ENCODE measurements at regions not wholly inside any gene's neighbourhood (a gene's known extent, or its start where the extent isn't known, plus 50 kb on each side); places are given as distances from the start of the nearest gene placed in this dataset.

DNA sequence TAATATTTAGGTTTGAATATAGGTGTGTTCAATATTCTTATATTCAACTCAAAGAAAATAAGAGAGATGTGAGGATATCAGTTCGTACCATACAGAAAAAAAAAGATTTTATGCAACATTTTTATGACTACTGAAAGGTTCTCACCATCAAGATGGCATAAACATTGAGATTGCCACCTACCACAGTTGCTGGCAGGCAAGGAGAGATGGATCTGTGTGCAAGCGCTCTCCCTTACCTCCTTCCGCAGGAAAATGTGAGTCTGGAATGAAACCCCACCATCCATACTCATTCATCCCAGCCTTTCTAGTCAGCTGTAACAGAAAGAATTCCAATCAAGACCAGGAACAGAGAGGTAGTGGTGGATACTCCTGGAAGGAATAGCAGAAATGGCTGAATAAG lies 376.9 kb downstream of the PPP3CA start:
- TF ChIP-seq, protein P1, sequence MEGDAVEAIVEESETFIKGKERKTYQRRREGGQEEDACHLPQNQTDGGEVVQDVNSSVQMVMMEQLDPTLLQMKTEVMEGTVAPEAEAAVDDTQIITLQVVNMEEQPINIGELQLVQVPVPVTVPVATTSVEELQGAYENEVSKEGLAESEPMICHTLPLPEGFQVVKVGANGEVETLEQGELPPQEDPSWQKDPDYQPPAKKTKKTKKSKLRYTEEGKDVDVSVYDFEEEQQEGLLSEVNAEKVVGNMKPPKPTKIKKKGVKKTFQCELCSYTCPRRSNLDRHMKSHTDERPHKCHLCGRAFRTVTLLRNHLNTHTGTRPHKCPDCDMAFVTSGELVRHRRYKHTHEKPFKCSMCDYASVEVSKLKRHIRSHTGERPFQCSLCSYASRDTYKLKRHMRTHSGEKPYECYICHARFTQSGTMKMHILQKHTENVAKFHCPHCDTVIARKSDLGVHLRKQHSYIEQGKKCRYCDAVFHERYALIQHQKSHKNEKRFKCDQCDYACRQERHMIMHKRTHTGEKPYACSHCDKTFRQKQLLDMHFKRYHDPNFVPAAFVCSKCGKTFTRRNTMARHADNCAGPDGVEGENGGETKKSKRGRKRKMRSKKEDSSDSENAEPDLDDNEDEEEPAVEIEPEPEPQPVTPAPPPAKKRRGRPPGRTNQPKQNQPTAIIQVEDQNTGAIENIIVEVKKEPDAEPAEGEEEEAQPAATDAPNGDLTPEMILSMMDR (IDR thresholded peaks at IDR 0.05) = no peak
- no peak for TF ChIP-seq POLR2A (IDR thresholded peaks at IDR 0.05)
- 83 to 92% methylated on average over 3 of the region's 3 CpGs for WGBS, 2 donors
- intact Hi-C loops (cut with DNase I) = no loop called here
- Histone ChIP-seq H3K9me3 (no peaks in the 10 kb centered on the region), H3K4me1 (no peaks in the 10 kb centered on the region), H3K36me3 (no peaks in the 10 kb centered on the region), H3K27ac (no peak overlapping the region), H3K4me3 (no peak overlapping the region), H3K27me3 (no peaks in the 10 kb centered on the region)
- DNase-seq = no peak

DNA sequence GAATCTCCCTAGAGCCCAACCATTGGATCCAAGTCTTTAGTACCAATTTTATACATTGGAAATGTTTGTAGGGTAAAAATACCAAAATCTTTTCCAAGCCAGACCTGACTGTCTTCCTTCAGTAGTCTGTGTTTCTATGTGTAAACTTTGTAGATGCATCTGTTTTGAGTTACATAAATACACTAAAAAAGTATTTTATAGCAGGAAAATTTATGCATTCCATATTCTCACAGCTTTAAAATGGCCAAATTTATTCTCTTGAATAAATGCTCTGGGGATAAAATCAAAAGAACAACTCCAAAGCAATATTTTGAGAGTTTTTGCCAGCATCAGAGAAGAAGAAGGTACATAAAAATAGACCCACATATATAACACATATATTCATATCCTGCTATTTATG lies 377.4 kb downstream of the PPP3CA start:
- no peak overlapping the region for H3K27ac ChIP-seq
- TF ChIP-seq, protein P1 (IDR thresholded peaks at IDR 0.05) = no peak
- TF ChIP-seq POLR2A (IDR thresholded peaks at IDR 0.05) = no peak
- H3K4me3 ChIP-seq = no peak overlapping the region
- H3K27me3 ChIP-seq = no peaks in the 10 kb centered on the region
- intact Hi-C loops (cut with DNase I) = no loop called here
- H3K4me1 ChIP-seq = no peaks in the 10 kb centered on the region
- no peaks in the 10 kb centered on the region for H3K36me3 ChIP-seq
- H3K9me3 ChIP-seq = no peaks in the 10 kb centered on the region
- no peak for DNase-seq

DNA sequence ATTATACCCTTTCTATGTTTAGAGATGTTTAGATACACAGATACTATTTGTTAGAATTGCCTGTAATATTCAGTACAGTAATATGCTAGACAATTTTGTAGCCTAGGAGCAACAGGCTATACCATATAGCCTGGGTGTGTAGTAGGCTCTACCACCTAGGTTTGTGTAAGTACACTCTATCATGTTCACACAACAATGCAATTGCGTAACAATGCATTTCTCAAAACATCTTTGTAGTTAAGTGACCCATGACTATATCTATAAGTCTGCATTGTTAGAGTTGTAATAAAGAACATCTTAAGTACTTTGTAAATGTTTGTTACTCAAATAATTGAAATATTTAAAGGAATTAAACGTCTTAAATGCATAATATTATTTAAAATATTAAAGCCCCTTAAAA lies 379.3 kb downstream of the PPP3CA start:
- H3K9me3 ChIP-seq = no peaks in the 10 kb centered on the region
- no peak overlapping the region for H3K4me3 ChIP-seq
- intact Hi-C loops (cut with DNase I) = no loop called here
- WGBS, 2 donors = 50 to 69% methylated on average over 2 of the region's 2 CpGs
- TF ChIP-seq POLR2A (IDR thresholded peaks at IDR 0.05) = no peak
- no peaks in the 10 kb centered on the region for H3K36me3 ChIP-seq
- no peak overlapping the region for H3K27ac ChIP-seq
- H3K4me1 ChIP-seq = no peaks in the 10 kb centered on the region
- no peaks in the 10 kb centered on the region for H3K27me3 ChIP-seq
- DNase-seq = no peak

DNA sequence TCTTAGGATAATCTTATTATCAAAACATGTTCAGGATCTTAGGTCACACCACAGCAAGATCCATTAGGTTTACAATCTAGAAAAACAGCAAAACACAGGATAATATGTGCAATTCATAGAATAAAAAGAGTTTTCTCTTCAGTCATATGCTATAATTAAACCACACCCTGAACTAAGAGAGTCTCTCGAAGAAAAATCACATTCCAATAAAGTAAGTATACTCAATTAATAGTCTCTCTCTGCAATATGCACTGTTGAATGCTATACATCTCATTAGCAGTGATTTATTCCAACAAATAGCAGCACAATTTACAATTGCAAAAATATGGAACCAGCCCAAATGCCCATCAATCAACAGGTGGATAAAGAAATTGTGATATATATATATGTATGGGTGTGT lies 383.7 kb downstream of the PPP3CA start:
- intact Hi-C loops (cut with DNase I) = no loop called here
- no peaks in the 10 kb centered on the region for H3K27me3 ChIP-seq
- H3K36me3 ChIP-seq = no peaks in the 10 kb centered on the region
- DNase-seq = no peak
- WGBS, 2 donors = 88 to 91% methylated on average over 1 of the region's 1 CpG
- H3K4me3 ChIP-seq = no peak overlapping the region
- no peaks in the 10 kb centered on the region for H3K9me3 ChIP-seq
- no peaks in the 10 kb centered on the region for H3K4me1 ChIP-seq
- H3K27ac ChIP-seq = no peak overlapping the region
- TF ChIP-seq POLR2A (IDR thresholded peaks at IDR 0.05) = no peak
- TF ChIP-seq, protein P1 (IDR thresholded peaks at IDR 0.05) = no peak

DNA sequence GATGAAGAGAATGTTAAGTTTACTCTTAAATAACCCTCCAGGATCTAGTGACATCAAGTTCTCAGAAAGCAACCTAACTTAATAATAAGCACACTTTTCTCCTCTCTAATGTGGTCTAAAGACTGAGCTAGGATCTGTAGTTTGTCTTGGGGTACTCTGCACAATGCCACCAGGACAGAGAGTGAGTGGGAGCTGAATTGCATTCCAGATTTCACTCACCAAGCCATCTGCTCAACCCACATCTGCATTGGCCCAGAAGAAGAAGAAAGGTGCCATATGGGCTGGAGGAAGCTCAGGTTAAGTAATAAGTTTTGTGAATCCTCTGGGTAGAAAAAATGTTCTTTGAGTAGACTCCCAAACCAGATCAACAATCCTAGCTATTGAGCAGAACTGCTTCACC lies 384.6 kb downstream of the PPP3CA start:
- TF ChIP-seq, protein P1 (IDR thresholded peaks at IDR 0.05) = no peak
- TF ChIP-seq POLR2A (IDR thresholded peaks at IDR 0.05) = no peak

DNA sequence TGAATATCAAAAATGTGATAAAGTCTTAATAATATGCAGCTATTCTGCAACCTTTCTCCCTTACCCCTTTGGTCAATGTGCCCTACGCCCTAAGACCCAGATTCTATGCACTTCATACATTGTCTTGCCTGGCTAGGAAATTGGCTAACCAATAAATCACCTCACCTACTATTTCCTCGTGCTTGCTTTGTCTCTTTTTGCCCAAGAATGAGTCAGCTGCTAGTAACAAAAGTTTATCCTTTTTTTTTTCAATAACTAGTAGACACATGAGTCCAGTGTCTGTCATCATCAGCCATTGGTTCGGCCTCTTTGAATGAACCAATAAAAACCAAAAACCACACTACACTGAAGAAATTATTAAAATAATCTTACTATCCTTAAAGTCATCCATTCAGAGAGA lies 387.1 kb downstream of the PPP3CA start:
- 61 to 68% methylated on average over 3 of the region's 3 CpGs for WGBS, 2 donors
- no peaks in the 10 kb centered on the region for H3K36me3 ChIP-seq

More for the DNA sequence above, 384.6 kb downstream of the PPP3CA start:
- no peaks in the 10 kb centered on the region for H3K27me3 ChIP-seq
- H3K27ac ChIP-seq = no peak overlapping the region
- no peaks in the 10 kb centered on the region for H3K9me3 ChIP-seq
- no peaks in the 10 kb centered on the region for H3K36me3 ChIP-seq
- H3K4me3 ChIP-seq = no peak overlapping the region
- no peak for DNase-seq
- intact Hi-C loops (cut with DNase I) = no loop called here
- H3K4me1 ChIP-seq = no peaks in the 10 kb centered on the region

More for the DNA sequence above, 387.1 kb downstream of the PPP3CA start:
- intact Hi-C loops (cut with DNase I) = no loop called here
- Histone ChIP-seq H3K4me1 (no peaks in the 10 kb centered on the region), H3K9me3 (no peaks in the 10 kb centered on the region), H3K27ac (no peak overlapping the region), H3K4me3 (no peak overlapping the region), H3K27me3 (no peaks in the 10 kb centered on the region)
- TF ChIP-seq, protein P1 (IDR thresholded peaks at IDR 0.05) = no peak
- TF ChIP-seq POLR2A (IDR thresholded peaks at IDR 0.05) = no peak
- no peak for DNase-seq
